Left colon (tissue), 2 donors: ENCODE measurements at regions not wholly inside any gene's neighbourhood (a gene's known extent, or its start where the extent isn't known, plus 50 kb on each side); places are given as distances from the start of the nearest gene placed in this dataset.

Source experiments
- ATAC-seq: fragments of 200-7000 bp; cut with Tn5 transposase; one replicate; pipeline ENCODE4 v1.9.1; 2020; ENCODE audit warnings: mild to moderate bottlenecking, moderate library complexity
- DNase-seq, 2 donors: peaks; one replicate each; pipeline ENCODE4 v3.0.0-alpha.2; 2020
- intact Hi-C, 2 donors: fragments of 100-400 bp; cut with DNase I in 1 of 2; cut with micrococcal nuclease in 1 of 2; formaldehyde crosslinking; loops; one replicate each; pipeline versions ENCODE4 v1.11.2 to v1.14.0; 2022; cut with DNase I, micrococcal nuclease
- donor health status: DM: no; HTN: no; CAD: no.
- donor health status: DM: yes; HTN: yes; CAD: no.

DNA sequence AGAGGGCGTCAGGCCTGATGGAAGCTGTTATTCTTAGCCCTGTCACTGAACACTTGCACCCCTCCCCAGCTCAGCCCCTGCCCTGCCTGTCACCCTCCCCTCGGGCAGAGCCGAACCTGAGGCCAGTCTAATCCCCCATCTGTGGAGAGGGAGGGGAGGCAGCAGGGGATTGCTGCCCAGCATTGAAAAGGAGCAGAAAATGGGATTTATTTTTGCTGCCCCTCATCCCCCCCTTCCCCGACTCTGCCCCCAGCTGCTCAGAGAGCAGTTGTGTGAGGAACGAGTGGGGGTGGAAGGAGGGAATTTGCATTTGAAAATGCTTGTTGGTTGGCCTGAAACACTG lies 71.6 kb downstream of the EPHB3 start:
- intact Hi-C loops = no loop called here
- no peak for ATAC-seq

DNA sequence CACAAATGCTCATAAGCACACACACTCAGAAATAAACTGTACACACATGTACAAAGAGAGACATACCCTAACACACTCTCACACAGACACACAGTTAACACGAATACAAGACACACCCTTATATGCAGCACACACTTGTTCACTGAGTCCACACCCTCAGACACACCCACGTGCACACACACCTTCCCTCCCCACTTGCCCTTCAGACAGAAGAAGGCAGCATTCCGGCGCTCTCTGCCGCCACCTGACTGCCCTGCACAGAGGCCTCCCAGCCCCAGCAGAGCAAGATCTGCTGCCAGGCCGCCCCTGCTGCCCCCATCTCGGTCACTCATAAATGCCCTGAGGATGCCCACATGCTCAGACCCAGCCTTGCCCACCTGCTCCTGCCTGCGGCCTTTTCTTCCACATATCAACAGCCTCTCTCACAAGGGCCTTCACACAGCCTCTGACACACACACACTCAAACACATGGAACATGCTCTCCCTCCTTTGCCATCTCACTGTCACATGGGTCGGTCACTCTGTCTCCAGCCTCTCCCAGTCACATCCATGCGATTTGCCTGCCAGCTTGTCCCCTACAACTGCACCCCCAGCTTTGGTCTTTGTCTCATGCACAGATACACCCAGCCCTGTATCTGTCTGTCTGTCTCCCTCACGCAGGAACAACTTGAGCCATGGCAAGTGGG lies 71.1 kb downstream of the EPHB3 start:
- intact Hi-C loops = no loop called here
- peak; percentile 96 for ATAC-seq

More for the DNA sequence above, 71.6 kb downstream of the EPHB3 start:
- no peak for DNase-seq

More for the DNA sequence above, 71.1 kb downstream of the EPHB3 start:
- peak; percentile 74 to 82 for DNase-seq
